HG03565 (cell line): ENCODE measurements at regions not wholly inside any gene's neighbourhood (a gene's known extent, or its start where the extent isn't known, plus 50 kb on each side); places are given as distances from the start of the nearest gene placed in this dataset.

ENCODE experiments used
- ATAC-seq: cut with Tn5 transposase; IDR thresholded peaks from one replicate; pipeline ENCODE4 v1.9.1; 2021; ENCODE audit warnings: mild to moderate bottlenecking, moderate library complexity; ENCODE audit not compliant: unreplicated experiment

GRCh38 chr9:89744255-89744648, 139.4 kb downstream of the GADD45G start:
- ATAC-seq = no peak

DNA sequence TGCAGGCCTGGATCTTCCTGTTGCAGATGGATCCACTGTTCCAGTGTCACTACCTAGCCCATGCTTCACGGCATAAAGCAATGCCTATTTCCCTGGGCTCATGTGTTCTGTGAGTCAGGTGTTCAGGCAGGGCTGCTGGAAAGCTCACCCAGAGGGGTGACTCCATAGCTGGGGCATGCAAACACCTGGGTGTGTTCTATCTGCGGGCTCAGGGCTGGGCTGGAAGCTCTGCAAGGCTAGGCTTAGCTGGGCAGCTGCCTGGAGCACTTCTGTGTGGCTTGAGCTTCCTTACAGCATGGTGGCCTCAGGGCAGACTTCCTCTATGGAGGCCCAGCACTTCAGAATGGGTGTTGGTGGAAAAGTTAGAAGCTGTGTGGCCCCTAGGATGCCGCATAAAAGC, 139.9 kb downstream of the GADD45G start:
- no peak for ATAC-seq

DNA sequence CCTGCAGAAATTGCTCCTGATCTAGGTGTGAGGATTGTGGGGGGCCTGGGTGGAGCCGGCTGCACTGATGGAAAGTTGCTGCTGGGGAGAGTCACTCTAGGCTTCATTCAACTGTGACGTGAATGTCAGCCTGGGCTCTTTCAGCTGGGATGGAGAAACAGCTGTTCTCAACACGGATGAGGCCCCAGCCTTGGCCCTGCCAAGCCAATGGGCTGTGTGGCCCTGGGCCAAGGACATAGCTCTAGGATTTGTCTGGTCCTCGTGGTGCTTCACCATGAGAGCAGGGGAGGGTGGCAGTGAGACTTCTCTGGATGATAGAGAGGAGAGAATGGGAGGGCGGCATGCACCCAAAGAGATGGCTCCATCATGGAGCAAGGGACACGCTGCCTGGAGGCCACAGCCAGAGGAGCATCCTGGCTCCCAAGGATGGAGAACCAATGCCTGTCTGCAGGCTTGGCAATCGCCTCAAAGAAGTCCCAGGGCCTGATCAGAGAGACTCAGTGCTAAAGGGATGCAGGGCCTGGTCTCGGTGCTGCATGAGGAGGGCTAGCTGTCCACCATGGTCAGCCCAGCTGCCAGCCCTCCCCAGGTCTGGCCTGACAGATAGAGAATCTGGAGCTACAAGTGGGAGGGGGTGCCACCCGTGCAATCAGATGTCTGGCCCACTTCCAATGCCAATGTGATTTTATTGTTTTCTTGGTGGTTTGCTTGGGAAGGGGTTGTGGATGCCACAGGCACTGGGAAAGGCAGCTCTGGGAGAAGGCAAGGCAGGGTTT, 141.0 kb downstream of the GADD45G start:
- ATAC-seq = no peak

GRCh38 chr9:89746385-89747116, 141.7 kb downstream of the GADD45G start:
- ATAC-seq = no peak

- ATAC-seq = no peak
These were observed 142.8 kb downstream of the GADD45G start for GRCh38 chr9:89747596-89747995.

DNA sequence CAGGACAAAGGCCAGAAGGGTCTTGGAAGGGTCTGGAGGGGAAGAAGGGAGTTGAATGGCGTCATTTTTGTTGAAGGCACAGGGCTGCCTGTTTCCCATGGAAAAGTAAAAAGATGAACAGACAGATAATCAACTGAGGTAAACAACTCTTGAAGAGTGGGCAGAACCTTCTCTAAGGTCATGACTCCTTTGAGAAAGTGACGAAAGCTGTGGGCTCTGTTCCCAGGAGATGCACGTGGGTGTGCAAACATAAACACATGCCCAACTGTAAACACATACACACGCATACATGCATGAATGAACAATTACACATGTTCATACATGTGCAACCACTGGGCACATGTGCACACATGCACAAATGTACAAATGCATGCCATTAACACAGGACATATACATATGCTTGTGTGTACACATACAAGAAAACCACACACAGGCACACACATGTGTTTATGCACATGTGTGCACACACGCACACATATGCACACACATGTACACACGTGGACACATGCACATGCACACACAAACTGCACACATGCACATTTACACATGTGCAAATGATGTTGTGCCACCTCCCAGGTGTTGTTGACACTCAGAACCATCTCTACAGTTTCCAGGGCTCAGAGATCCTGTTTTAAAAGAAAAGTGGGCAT, 143.3 kb downstream of the GADD45G start:
- no peak for ATAC-seq

GRCh38 chr9:89748831-89749499, 144.2 kb downstream of the GADD45G start:
- ATAC-seq = no peak

GRCh38 chr9:89749500-89750116, 144.8 kb downstream of the GADD45G start:
- ATAC-seq = no peak

GRCh38 chr9:89750117-89750791, 145.4 kb downstream of the GADD45G start:
- ATAC-seq = no peak

- no peak for ATAC-seq
These were observed 146.4 kb downstream of the GADD45G start for GRCh38 chr9:89751079-89751825.

- no peak for ATAC-seq
These were observed 147.3 kb downstream of the GADD45G start for GRCh38 chr9:89752154-89752553.

DNA sequence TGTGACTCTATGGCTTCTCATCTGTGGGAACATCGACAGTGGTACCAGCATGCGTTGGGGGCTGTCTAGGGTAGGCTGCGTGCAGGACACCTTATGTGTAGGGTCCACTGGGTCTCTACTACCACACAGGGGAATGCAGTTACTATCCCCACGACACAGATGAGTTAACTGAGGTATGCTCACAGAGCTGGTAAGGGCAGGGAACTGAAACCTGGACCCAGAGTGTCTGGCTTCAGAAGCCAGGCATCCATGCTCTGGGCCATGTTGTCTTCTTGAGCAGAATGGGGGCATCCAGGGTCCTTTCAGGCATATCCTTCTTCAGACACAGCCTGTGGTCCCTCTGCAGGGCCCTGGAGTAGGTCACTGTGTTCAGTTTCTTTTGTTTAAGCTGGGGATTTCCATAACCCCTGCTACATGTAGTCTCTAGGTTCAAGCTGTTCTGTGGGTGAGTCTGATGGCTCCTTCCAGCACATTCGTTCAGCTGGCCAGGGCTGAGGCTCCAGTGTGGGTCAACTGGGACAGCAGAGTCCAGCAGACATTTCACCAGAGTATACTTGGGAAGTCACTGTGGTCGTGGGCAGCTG, 148.8 kb downstream of the GADD45G start:
- ATAC-seq = no peak

GRCh38 chr9:89754193-89754592, 149.4 kb downstream of the GADD45G start:
- no peak for ATAC-seq

DNA sequence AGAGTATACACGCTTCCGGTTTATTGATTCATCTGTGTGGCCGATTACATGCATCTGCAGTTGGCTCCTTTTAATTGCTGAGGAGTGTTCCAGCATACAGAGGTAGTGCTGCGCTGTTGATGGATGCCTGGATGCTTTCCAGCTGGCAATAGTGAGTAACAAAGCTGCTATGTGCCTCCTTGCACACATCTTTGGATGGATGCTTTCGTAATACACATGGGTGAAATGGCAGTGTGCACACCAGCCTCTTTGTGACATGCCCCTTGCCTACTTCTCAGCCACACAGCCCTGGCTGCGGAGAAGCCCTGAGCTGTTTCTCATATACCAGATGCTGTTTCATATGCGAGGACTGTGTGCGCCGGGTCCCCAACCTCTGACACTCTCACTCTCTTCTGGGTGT, 151.0 kb downstream of the GADD45G start:
- ATAC-seq = no peak

DNA sequence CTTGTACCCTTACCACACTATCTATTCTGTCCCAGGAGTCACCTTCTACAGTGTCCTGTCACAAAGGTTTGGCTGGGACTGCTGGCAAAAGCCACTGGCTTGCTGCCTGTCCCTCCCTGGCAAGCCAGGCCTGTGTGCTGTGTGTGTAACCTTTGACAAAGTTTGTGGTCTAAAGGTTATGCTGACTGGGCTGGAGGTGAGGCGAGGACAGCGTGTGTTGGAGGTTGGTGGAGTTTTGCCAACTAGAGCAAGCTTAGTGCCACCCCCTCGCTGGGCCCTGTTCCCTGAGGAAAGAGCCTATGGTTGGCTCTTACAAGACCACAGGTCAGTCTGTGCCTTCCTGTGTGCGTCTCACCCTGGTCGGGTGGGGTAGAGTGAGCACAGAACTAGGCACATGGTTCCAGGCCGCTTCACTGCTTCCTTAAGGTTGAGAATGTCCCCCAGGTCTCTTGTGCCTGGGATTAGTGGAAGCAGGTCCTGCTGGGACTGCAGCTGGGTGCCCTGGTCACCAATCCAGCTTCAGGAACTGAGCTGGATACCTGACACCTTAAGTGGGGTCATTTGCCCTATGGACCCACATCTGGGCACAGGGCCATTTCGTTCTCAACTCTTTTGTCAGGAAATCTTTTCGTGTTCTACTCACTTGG, 152.2 kb downstream of the GADD45G start:
- no peak for ATAC-seq

GRCh38 chr9:89757776-89758528, 153.1 kb downstream of the GADD45G start:
- ATAC-seq = no peak

DNA sequence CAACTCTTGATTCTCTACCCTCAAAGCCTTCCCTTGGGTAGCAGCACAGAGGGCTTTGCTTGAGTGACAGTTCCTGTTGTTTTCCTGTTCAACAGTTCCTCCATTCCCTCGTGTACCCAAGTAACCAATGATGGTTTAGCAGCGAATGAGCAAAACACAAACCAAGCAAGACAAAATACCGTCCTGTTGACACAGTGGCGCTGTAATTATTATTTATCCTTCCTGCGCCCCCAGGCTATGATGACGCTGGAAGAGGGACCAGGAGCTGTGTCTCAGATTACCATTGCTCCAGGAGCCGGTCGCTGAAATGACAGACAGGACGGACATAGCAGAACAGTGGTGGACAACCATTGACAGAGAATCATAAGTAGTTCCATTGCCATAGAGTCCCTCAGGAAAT, 154.8 kb downstream of the GADD45G start:
- ATAC-seq = no peak

DNA sequence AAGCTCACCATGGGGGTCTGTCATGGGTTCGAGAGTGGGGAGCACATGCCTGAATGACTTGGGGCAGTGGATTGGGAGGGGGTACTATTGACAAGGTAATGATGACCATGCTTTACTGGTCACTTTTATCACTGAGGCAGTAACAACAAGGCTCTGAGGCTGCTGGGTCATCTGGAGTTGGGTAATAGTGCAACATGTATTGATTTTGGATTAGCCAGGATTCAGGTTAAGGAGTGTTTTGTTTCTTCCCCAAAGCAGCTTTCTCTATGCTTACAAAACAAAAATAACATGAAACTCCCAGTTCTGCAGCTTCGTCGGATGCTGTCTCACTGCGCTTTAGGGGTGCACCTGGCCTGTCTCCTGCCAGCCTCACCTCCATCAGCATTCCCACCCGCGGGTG, 155.3 kb downstream of the GADD45G start:
- no peak for ATAC-seq
